ENCODE measurements at regions not wholly inside any gene's neighbourhood (a gene's known extent, or its start where the extent isn't known, plus 50 kb on each side); places are given as distances from the start of the nearest gene placed in this dataset.

- Histone ChIP-seq H3K4me3 (no peak overlapping the region), H3K36me3 (no peaks in the 10 kb centered on the region), H3K27ac (no peak overlapping the region), H3K9me3 (no peaks in the 10 kb centered on the region), H3K27me3 (peaks cover 0 to 16% of the 10 kb centered on the region in 2 donors), H3K4me1 (no peaks in the 10 kb centered on the region)
- TF ChIP-seq POLR2A (IDR thresholded peaks at IDR 0.05) (no peak), POLR2AphosphoS5 (IDR thresholded peaks at IDR 0.05) (no peak)
- TF ChIP-seq, protein P1, sequence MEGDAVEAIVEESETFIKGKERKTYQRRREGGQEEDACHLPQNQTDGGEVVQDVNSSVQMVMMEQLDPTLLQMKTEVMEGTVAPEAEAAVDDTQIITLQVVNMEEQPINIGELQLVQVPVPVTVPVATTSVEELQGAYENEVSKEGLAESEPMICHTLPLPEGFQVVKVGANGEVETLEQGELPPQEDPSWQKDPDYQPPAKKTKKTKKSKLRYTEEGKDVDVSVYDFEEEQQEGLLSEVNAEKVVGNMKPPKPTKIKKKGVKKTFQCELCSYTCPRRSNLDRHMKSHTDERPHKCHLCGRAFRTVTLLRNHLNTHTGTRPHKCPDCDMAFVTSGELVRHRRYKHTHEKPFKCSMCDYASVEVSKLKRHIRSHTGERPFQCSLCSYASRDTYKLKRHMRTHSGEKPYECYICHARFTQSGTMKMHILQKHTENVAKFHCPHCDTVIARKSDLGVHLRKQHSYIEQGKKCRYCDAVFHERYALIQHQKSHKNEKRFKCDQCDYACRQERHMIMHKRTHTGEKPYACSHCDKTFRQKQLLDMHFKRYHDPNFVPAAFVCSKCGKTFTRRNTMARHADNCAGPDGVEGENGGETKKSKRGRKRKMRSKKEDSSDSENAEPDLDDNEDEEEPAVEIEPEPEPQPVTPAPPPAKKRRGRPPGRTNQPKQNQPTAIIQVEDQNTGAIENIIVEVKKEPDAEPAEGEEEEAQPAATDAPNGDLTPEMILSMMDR (IDR thresholded peaks at IDR 0.05), result no peak
- intact Hi-C loops (cut with DNase I; ENCODE audit: low total_unique reads), result no loop called here
- no peak for DNase-seq (ENCODE audit: low spot score in 2 of 2)
These were observed 401.0 kb upstream of the EEF2KMT start for GRCh38 chr16:5498562-5498961.

- intact Hi-C loops (cut with DNase I; ENCODE audit: low total_unique reads), result no loop called here
These were observed 398.4 kb upstream of the EEF2KMT start for GRCh38 chr16:5496013-5496412.

GRCh38 chr16:5490499-5490898, 392.9 kb upstream of the EEF2KMT start:
- Histone ChIP-seq H3K27ac (no peak overlapping the region), H3K36me3 (no peaks in the 10 kb centered on the region), H3K9me3 (no peaks in the 10 kb centered on the region), H3K27me3 (no peaks in the 10 kb centered on the region), H3K4me1 (no peaks in the 10 kb centered on the region), H3K4me3 (no peak overlapping the region)
- DNase-seq (ENCODE audit: low spot score in 2 of 2), result no peak
- TF ChIP-seq, protein P1 (IDR thresholded peaks at IDR 0.05), result peak; percentile 13 to 47 (median 43)
- TF ChIP-seq POLR2A (IDR thresholded peaks at IDR 0.05), result no peak
- intact Hi-C loops (cut with DNase I; ENCODE audit: low total_unique reads), result no loop called here

More at GRCh38 chr16:5496013-5496412, 398.4 kb upstream of the EEF2KMT start:
- Histone ChIP-seq H3K36me3 (no peaks in the 10 kb centered on the region), H3K9me3 (no peaks in the 10 kb centered on the region), H3K4me3 (no peak overlapping the region), H3K27me3 (peaks cover 0 to 16% of the 10 kb centered on the region in 2 donors), H3K4me1 (no peaks in the 10 kb centered on the region), H3K27ac (no peak overlapping the region)
- TF ChIP-seq POLR2AphosphoS5 (IDR thresholded peaks at IDR 0.05) (no peak), POLR2A (IDR thresholded peaks at IDR 0.05) (no peak)
- TF ChIP-seq, protein P1 (IDR thresholded peaks at IDR 0.05), result no peak
- DNase-seq (ENCODE audit: low spot score in 2 of 2), result no peak

- Histone ChIP-seq H3K4me3 (no peak overlapping the region), H3K9me3 (no peaks in the 10 kb centered on the region), H3K27ac (no peak overlapping the region), H3K36me3 (no peaks in the 10 kb centered on the region), H3K4me1 (no peaks in the 10 kb centered on the region), H3K27me3 (no peaks in the 10 kb centered on the region)
- TF ChIP-seq, protein P1 (IDR thresholded peaks at IDR 0.05), result no peak
- TF ChIP-seq POLR2A (IDR thresholded peaks at IDR 0.05) (no peak), POLR2AphosphoS5 (IDR thresholded peaks at IDR 0.05) (no peak)
- no peak for DNase-seq (ENCODE audit: low spot score in 2 of 2)
- intact Hi-C loops (cut with DNase I; ENCODE audit: low total_unique reads), result no loop called here
These were observed 391.0 kb upstream of the EEF2KMT start for GRCh38 chr16:5488581-5488980.

DNA sequence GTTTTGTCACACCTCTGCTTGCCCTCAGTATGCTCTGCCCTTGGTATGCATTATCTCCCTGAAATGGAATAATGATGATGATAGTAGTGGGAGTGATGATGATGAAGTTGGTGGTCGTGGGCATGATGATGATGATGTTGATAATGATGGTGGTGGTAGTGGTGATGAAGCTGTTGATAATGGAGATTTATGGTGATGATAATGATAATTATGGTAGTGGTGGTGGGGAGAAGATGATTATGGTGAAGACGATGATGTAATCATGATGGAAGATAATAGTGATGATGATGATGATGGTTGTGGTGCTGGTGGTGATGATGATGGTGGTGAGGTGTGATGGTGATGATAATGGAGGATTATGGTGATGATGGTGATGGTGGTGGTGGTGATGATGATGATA, 390.1 kb upstream of the EEF2KMT start:
- Histone ChIP-seq H3K36me3 (no peaks in the 10 kb centered on the region), H3K27ac (no peak overlapping the region), H3K9me3 (no peaks in the 10 kb centered on the region), H3K4me1 (no peaks in the 10 kb centered on the region), H3K4me3 (no peak overlapping the region), H3K27me3 (no peaks in the 10 kb centered on the region)
- intact Hi-C loops (cut with DNase I; ENCODE audit: low total_unique reads), result no loop called here
- no peak for DNase-seq (ENCODE audit: low spot score in 2 of 2)
- TF ChIP-seq, protein P1 (IDR thresholded peaks at IDR 0.05), result no peak
- TF ChIP-seq POLR2AphosphoS5 (IDR thresholded peaks at IDR 0.05) (no peak), POLR2A (IDR thresholded peaks at IDR 0.05) (no peak)

All from breast epithelium (tissue), 4 donors.